ENCODE measurements at regions not wholly inside any gene's neighbourhood (a gene's known extent, or its start where the extent isn't known, plus 50 kb on each side); places are given as distances from the start of the nearest gene placed in this dataset.

DNA sequence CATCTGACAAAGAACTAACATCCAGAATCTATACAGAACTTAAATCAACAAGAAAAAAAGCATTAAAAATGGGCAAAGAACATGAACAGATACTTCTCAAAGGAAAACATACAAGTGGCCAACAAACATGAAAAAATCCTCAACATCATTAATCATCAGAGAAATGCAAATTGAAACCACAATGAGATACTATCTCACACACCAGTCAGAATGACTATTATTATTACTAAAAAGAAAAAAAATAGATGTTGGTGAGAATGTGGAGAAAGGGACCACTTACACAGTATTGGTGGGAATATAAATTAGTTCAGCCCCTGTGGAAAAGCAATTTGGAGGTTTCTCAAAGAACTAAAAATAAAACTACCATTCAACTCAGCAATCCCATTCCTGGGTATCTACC is 89.1 kb upstream of the ADO start:
- ATAC-seq (no peak), DNase-seq (no peak)
- intact Hi-C loops (cut with DNase I) = no loop called here
- H3K36me3 ChIP-seq (replicated peaks in 1 of 2; ENCODE audit: insufficient read depth in 1 of 2, low read depth in 2 of 2) = no peaks in the 10 kb centered on the region
- no peaks in the 10 kb centered on the region for H3K9me3 ChIP-seq
- TF ChIP-seq CTCF (IDR thresholded peaks at IDR 0.05) = no peak
- TF ChIP-seq POLR2A (IDR thresholded peaks at IDR 0.05) = no peak
- no peak overlapping the region for H3K27ac ChIP-seq
- H3K27me3 ChIP-seq = no peaks in the 10 kb centered on the region
- H3K4me1 ChIP-seq = no peaks in the 10 kb centered on the region
- H3K4me3 ChIP-seq = no peak overlapping the region

DNA sequence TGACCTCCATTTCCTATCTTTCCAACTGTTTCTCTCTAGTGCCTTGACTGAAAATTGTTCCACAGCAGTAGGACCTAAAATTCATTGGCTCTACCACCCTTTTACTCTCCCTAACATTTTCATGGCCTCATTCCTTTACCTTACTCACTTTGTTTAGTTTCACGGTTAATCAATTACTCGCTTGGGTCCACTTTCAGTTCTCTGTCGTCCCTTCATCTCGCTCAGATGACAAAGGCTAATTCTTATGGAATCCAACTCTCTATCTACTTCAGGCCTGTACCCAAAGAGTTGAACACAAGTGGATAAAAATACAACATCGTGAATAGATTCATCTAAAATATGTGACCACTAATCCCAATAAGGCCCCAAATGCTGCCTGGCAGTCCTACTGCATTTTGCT is 85.9 kb upstream of the ADO start:
- DNase-seq = no peak
- 35 to 39% methylated on average over 5 of the region's 5 CpGs for WGBS, 2 donors
- Histone ChIP-seq H3K27me3 (no peaks in the 10 kb centered on the region), H3K4me1 (no peaks in the 10 kb centered on the region), H3K4me3 (no peak overlapping the region), H3K27ac (no peak overlapping the region), H3K36me3 (replicated peaks in 1 of 2; ENCODE audit: insufficient read depth in 1 of 2, low read depth in 2 of 2) (no peaks in the 10 kb centered on the region), H3K9me3 (no peaks in the 10 kb centered on the region)
- ATAC-seq = no peak
- intact Hi-C loops (cut with DNase I) = no loop called here
- TF ChIP-seq CTCF (IDR thresholded peaks at IDR 0.05) = no peak
- TF ChIP-seq POLR2A (IDR thresholded peaks at IDR 0.05) = no peak

GRCh38 chr10:62719061-62719460 is 85.5 kb upstream of the ADO start:
- Histone ChIP-seq H3K9me3 (no peaks in the 10 kb centered on the region), H3K27ac (no peak overlapping the region), H3K36me3 (replicated peaks in 1 of 2; ENCODE audit: insufficient read depth in 1 of 2, low read depth in 2 of 2) (no peaks in the 10 kb centered on the region), H3K4me1 (no peaks in the 10 kb centered on the region), H3K4me3 (no peak overlapping the region), H3K27me3 (no peaks in the 10 kb centered on the region)
- no peak for ATAC-seq
- TF ChIP-seq CTCF (IDR thresholded peaks at IDR 0.05) (no peak), POLR2A (IDR thresholded peaks at IDR 0.05) (no peak)
- no peak for DNase-seq
- intact Hi-C loops (cut with DNase I) = no loop called here
- 52 to 62% methylated on average over 2 of the region's 2 CpGs for WGBS, 2 donors

GRCh38 chr10:62721687-62722086 is 82.8 kb upstream of the ADO start:
- H3K27ac ChIP-seq = no peak overlapping the region
- no peak for ATAC-seq
- no peaks in the 10 kb centered on the region for H3K27me3 ChIP-seq
- intact Hi-C loops (cut with DNase I) = no loop called here
- H3K36me3 ChIP-seq (replicated peaks in 1 of 2; ENCODE audit: insufficient read depth in 1 of 2, low read depth in 2 of 2) = no peaks in the 10 kb centered on the region
- no peaks in the 10 kb centered on the region for H3K4me1 ChIP-seq
- no peak for DNase-seq
- TF ChIP-seq POLR2A (IDR thresholded peaks at IDR 0.05) = no peak
- TF ChIP-seq CTCF (IDR thresholded peaks at IDR 0.05) = no peak
- no peak overlapping the region for H3K4me3 ChIP-seq
- WGBS, 2 donors = 74 to 81% methylated on average over 4 of the region's 4 CpGs
- H3K9me3 ChIP-seq = no peaks in the 10 kb centered on the region

DNA sequence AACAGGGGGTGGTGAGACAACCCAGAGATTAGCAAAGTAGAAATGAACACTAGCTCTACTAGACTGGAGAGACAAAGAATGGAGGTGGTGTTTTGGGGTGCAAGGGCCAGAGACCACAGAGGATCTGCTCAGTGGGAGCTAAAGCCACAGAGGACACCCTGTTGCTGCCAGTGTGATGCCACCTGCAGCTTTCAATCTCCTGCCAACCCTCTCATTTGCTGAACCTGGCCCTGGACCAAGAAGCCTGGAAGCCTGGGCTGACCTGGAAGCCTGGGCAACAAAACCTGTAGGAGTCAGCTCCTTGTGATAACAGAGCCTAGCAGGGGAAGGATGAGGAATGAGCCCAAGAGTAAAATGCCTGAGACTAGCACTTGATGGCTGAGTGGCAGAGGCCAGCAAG is 81.1 kb upstream of the ADO start:
- DNase-seq (no peak), ATAC-seq (no peak)
- no peaks in the 10 kb centered on the region for H3K36me3 ChIP-seq (replicated peaks in 1 of 2; ENCODE audit: insufficient read depth in 1 of 2, low read depth in 2 of 2)
- intact Hi-C loops (cut with DNase I) = no loop called here
- H3K4me1 ChIP-seq = no peaks in the 10 kb centered on the region
- H3K27ac ChIP-seq = no peak overlapping the region
- H3K27me3 ChIP-seq = no peaks in the 10 kb centered on the region
- H3K4me3 ChIP-seq = no peak overlapping the region
- H3K9me3 ChIP-seq = no peaks in the 10 kb centered on the region
- no peak for TF ChIP-seq CTCF (IDR thresholded peaks at IDR 0.05)
- TF ChIP-seq POLR2A (IDR thresholded peaks at IDR 0.05) = no peak

All from body of pancreas (tissue), 4 donors.